HG03520 (cell line): ENCODE measurements at regions not wholly inside any gene's neighbourhood (a gene's known extent, or its start where the extent isn't known, plus 50 kb on each side); places are given as distances from the start of the nearest gene placed in this dataset.

Source experiments
- ATAC-seq: cut with Tn5 transposase; IDR thresholded peaks from one replicate; pipeline ENCODE4 v1.9.1; 2021; ENCODE audit warnings: mild to moderate bottlenecking, moderate library complexity; ENCODE audit not compliant: unreplicated experiment

GRCh38 chr12:12015073-12015685 is 55.6 kb upstream of the BCL2L14 start:
- ATAC-seq = no peak

GRCh38 chr12:12016284-12017100 is 54.2 kb upstream of the BCL2L14 start:
- ATAC-seq = no peak

- ATAC-seq = no peak
These were observed 53.6 kb upstream of the BCL2L14 start for GRCh38 chr12:12017135-12017581.

- ATAC-seq = no peak
These were observed 52.9 kb upstream of the BCL2L14 start for GRCh38 chr12:12017798-12018197.

- no peak for ATAC-seq
These were observed 52.3 kb upstream of the BCL2L14 start for GRCh38 chr12:12018454-12018853.

- ATAC-seq = no peak
These were observed 50.9 kb upstream of the BCL2L14 start for GRCh38 chr12:12019881-12020280.

- no peak for ATAC-seq
These were observed 50.0 kb upstream of the BCL2L14 start for GRCh38 chr12:12020762-12021161.
